ENCODE measurements at regions not wholly inside any gene's neighbourhood (a gene's known extent, or its start where the extent isn't known, plus 50 kb on each side); places are given as distances from the start of the nearest gene placed in this dataset.
A peak's percentile ranks its signal among the peaks of the same experiment; 100 is the strongest.

DNA sequence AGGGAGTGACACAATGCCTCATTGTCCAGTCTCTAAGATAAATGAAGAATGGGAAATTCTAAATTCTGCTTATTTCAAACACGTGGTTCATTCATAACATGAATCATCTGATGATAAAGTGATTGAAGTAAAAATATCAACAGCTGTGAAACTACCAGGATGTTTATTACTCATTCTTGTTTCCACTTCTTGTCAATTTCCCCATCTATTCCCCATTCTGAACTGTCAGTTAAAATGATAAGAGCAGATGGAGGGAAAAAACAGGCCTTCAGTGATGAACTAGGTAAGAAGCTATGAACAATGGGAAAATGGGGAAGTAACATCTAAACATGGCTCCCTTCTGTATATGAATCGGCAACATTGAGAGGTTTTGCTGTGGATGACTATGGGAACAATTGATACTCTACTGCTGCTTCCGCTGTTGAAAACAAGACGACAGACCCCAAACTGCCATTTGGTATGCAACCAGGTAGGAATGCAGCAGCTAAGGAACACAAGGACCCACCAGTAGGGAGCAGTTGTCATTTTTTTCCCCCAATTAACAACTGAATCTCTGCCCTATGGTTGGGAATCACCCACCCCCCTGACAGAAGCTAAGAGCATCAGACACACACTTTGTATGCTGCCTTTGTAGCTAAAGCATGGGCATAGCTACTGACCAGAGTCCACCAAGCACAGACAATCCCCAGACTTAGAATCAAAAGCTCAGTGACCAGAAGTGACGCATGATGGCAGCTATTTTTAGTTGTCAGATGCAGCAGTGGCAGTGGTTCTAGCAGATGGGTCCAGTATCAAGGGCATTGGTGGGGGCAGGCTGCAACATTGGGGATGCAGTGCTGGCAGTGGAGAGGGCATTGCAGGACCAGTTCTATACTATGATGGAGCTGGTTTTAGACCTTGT is 52.9 kb upstream of the ZNF366 start:
- H3K4me1 ChIP-seq = peaks cover 0 to 35% (median 22%) of the 10 kb centered on the region in 6 donors
- intact Hi-C loops (cut with DNase I; ENCODE audit: low total_unique reads) = no loop called here
- no peaks in the 10 kb centered on the region for H3K9me3 ChIP-seq
- peaks cover 0 to 14% (median 0%) of the 10 kb centered on the region in 7 donors for H3K27me3 ChIP-seq (replicated peaks in 1 of 7)
- 84 to 90% (median 86%) methylated on average over 5 of the region's 5 CpGs for WGBS, 5 donors
- TF ChIP-seq POLR2AphosphoS5 (IDR thresholded peaks at IDR 0.05) = no peak
- TF ChIP-seq, protein P1, sequence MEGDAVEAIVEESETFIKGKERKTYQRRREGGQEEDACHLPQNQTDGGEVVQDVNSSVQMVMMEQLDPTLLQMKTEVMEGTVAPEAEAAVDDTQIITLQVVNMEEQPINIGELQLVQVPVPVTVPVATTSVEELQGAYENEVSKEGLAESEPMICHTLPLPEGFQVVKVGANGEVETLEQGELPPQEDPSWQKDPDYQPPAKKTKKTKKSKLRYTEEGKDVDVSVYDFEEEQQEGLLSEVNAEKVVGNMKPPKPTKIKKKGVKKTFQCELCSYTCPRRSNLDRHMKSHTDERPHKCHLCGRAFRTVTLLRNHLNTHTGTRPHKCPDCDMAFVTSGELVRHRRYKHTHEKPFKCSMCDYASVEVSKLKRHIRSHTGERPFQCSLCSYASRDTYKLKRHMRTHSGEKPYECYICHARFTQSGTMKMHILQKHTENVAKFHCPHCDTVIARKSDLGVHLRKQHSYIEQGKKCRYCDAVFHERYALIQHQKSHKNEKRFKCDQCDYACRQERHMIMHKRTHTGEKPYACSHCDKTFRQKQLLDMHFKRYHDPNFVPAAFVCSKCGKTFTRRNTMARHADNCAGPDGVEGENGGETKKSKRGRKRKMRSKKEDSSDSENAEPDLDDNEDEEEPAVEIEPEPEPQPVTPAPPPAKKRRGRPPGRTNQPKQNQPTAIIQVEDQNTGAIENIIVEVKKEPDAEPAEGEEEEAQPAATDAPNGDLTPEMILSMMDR (IDR thresholded peaks at IDR 0.05 in 8 of 11, conservative IDR thresholded peaks at IDR 0.05 in 3 of 11) = no peak
- TF ChIP-seq POLR2A (IDR thresholded peaks at IDR 0.05) = no peak
- H3K36me3 ChIP-seq = no peaks in the 10 kb centered on the region
- H3K27ac ChIP-seq = no peak overlapping the region
- DNase-seq = no peak
- no peak overlapping the region for H3K4me3 ChIP-seq

DNA sequence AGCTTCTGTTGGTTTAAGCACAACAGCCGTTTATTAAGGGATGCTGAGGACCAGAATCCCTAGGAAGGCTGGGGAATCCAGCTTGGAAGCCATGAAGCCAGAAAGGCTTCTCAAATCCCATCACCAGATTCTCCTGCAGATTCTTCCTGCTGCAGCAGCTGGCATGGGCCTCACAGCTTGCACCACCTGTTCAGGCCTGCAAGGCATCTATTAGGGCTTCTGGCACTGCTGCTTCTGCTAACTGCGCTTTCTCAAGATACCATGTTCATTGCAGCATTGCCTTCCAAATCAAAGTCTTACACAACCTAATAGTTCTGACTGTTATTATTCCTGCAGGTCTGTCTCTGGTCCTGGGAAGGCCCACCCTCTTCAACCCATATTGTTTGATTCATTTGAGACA is 51.2 kb upstream of the ZNF366 start:
- TF ChIP-seq, protein P1 (IDR thresholded peaks at IDR 0.05 in 8 of 11, conservative IDR thresholded peaks at IDR 0.05 in 3 of 11) = no peak
- TF ChIP-seq POLR2A (IDR thresholded peaks at IDR 0.05) = no peak
- no peak for TF ChIP-seq POLR2AphosphoS5 (IDR thresholded peaks at IDR 0.05)
- intact Hi-C loops (cut with DNase I; ENCODE audit: low total_unique reads) = no loop called here
- H3K27ac ChIP-seq = peak overlapping the region in 5 of 8 donors; percentile 73 to 85 (median 80)
- no peaks in the 10 kb centered on the region for H3K9me3 ChIP-seq
- H3K4me1 ChIP-seq = peaks cover 0 to 35% (median 22%) of the 10 kb centered on the region in 6 donors
- H3K27me3 ChIP-seq (replicated peaks in 1 of 7) = peaks cover 0 to 14% (median 0%) of the 10 kb centered on the region in 7 donors
- H3K4me3 ChIP-seq = no peak overlapping the region
- WGBS, 5 donors = 87 to 93% (median 88%) methylated on average over 2 of the region's 2 CpGs
- no peaks in the 10 kb centered on the region for H3K36me3 ChIP-seq
- no peak for DNase-seq

DNA sequence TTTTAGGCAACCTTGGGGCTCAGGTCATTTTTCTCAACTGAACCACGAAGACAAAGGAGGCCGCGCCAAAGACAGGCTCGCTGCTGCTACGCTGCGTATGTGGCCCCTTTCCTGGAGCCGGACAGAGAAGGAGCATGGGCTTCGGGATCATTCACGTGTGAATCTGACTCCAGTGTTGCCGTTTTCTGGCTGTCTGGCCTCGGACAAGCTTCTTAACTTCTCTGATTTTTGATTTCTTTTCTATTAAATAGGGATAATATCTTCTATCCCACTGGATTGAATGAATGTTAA is 50.8 kb upstream of the ZNF366 start:
- TF ChIP-seq, protein P1 (IDR thresholded peaks at IDR 0.05 in 8 of 11, conservative IDR thresholded peaks at IDR 0.05 in 3 of 11) = no peak
- TF ChIP-seq POLR2A (IDR thresholded peaks at IDR 0.05) (no peak), POLR2AphosphoS5 (IDR thresholded peaks at IDR 0.05) (no peak)
- H3K9me3 ChIP-seq = no peaks in the 10 kb centered on the region
- 62 to 79% (median 74%) methylated on average over 11 of the region's 11 CpGs for WGBS, 5 donors
- no peak for DNase-seq
- H3K27me3 ChIP-seq (replicated peaks in 1 of 7) = peaks cover 0 to 14% (median 0%) of the 10 kb centered on the region in 7 donors
- H3K4me3 ChIP-seq = no peak overlapping the region
- H3K4me1 ChIP-seq = peaks cover 0 to 35% (median 22%) of the 10 kb centered on the region in 6 donors
- H3K36me3 ChIP-seq = no peaks in the 10 kb centered on the region
- intact Hi-C loops (cut with DNase I; ENCODE audit: low total_unique reads) = no loop called here
- H3K27ac ChIP-seq = peak overlapping the region in 7 of 8 donors; percentile 50 to 85 (median 73)
